ENCODE measurements at regions not wholly inside any gene's neighbourhood (a gene's known extent, or its start where the extent isn't known, plus 50 kb on each side); places are given as distances from the start of the nearest gene placed in this dataset.

- H3K4me3 ChIP-seq = peak overlapping the region; percentile 69
Measured at GRCh38 chr22:46042786-46043185, 65.8 kb upstream of the WNT7B start.

GRCh38 chr22:46043339-46043738 lies 66.4 kb upstream of the WNT7B start:
- DNase-seq (ENCODE audit: low spot score in 2 of 2) = peak; percentile 56 to 76
- H3K9me3 ChIP-seq = no peaks in the 10 kb centered on the region
- peaks cover 91% of the 10 kb centered on the region for H3K4me1 ChIP-seq
- H3K27ac ChIP-seq = peak overlapping the region; percentile 98
- no peaks in the 10 kb centered on the region for H3K27me3 ChIP-seq
- 36% methylated on average over 7 of the region's 7 CpGs for WGBS
- H3K4me3 ChIP-seq = peak overlapping the region; percentile 69
- no peaks in the 10 kb centered on the region for H3K36me3 ChIP-seq
- no peak for TF ChIP-seq CTCF (IDR thresholded peaks at IDR 0.05)
- TF ChIP-seq POLR2AphosphoS5 (IDR thresholded peaks at IDR 0.05) = no peak
- TF ChIP-seq POLR2A (IDR thresholded peaks at IDR 0.05) = no peak
- no peak for TF ChIP-seq EP300 (IDR thresholded peaks at IDR 0.05)

More at GRCh38 chr22:46042786-46043185, 65.8 kb upstream of the WNT7B start:
- Histone ChIP-seq H3K27me3 (no peaks in the 10 kb centered on the region), H3K4me1 (peaks cover 90% of the 10 kb centered on the region), H3K27ac (peak overlapping the region; percentile 98), H3K9me3 (no peaks in the 10 kb centered on the region), H3K36me3 (no peaks in the 10 kb centered on the region)
- TF ChIP-seq POLR2AphosphoS5 (IDR thresholded peaks at IDR 0.05) (peak in 1 of 3 donors; percentile 8), CTCF (IDR thresholded peaks at IDR 0.05) (no peak)
- WGBS = 27% methylated on average over 11 of the region's 11 CpGs
- DNase-seq (ENCODE audit: low spot score in 2 of 2) = peak; percentile 61 to 79

GRCh38 chr22:46043816-46044620 lies 67.1 kb upstream of the WNT7B start:
- TF ChIP-seq EP300 (IDR thresholded peaks at IDR 0.05) (no peak), CTCF (IDR thresholded peaks at IDR 0.05) (no peak), POLR2AphosphoS5 (IDR thresholded peaks at IDR 0.05) (peak in 2 of 3 donors; percentile 16 to 60), POLR2A (IDR thresholded peaks at IDR 0.05) (no peak)
- Histone ChIP-seq H3K9me3 (no peaks in the 10 kb centered on the region), H3K27ac (peak overlapping the region; percentile 98), H3K4me1 (peaks cover 91% of the 10 kb centered on the region), H3K27me3 (no peaks in the 10 kb centered on the region), H3K36me3 (no peaks in the 10 kb centered on the region), H3K4me3 (peak overlapping the region; percentile 69)
- peak; percentile 78 to 87 for DNase-seq (ENCODE audit: low spot score in 2 of 2)
- WGBS = 7% methylated on average over 23 of the region's 28 CpGs

- no peaks in the 10 kb centered on the region for H3K9me3 ChIP-seq
- H3K27me3 ChIP-seq = no peaks in the 10 kb centered on the region
- no peaks in the 10 kb centered on the region for H3K36me3 ChIP-seq
- H3K4me3 ChIP-seq = peak overlapping the region; percentile 69
- WGBS = under 1% methylated on average over 78 of the region's 87 CpGs
- H3K27ac ChIP-seq = peak overlapping the region; percentile 98
- TF ChIP-seq EP300 (IDR thresholded peaks at IDR 0.05) = no peak
- TF ChIP-seq CTCF (IDR thresholded peaks at IDR 0.05) = no peak
- peak in 1 of 2 donors; percentile 52 for TF ChIP-seq POLR2A (IDR thresholded peaks at IDR 0.05)
- H3K4me1 ChIP-seq = peaks cover 91% of the 10 kb centered on the region
- DNase-seq (ENCODE audit: low spot score in 2 of 2) = peak; percentile 76 to 77
Measured at GRCh38 chr22:46044621-46045458, 67.9 kb upstream of the WNT7B start.
